ENCODE measurements at regions not wholly inside any gene's neighbourhood (a gene's known extent, or its start where the extent isn't known, plus 50 kb on each side); places are given as distances from the start of the nearest gene placed in this dataset.

GRCh38 chr4:137090951-137091350, 441.3 kb downstream of the PCDH18 start:
- Histone ChIP-seq H4K20me1 (ENCODE audit: low read length) (no peaks in the 10 kb centered on the region), H3K79me2 (ENCODE audit: low read length) (no peaks in the 10 kb centered on the region), H3K27ac (ENCODE audit: low read length) (no peak overlapping the region), H3K36me3 (ENCODE audit: low read depth, low read length) (no peaks in the 10 kb centered on the region), H3K9me3 (ENCODE audit: low read length) (no peaks in the 10 kb centered on the region), H3K4me2 (ENCODE audit: low read length) (no peak overlapping the region), H3K9ac (ENCODE audit: low read length) (no peak overlapping the region), H3K27me3 (ENCODE audit: low read length) (no peaks in the 10 kb centered on the region), H3K4me1 (ENCODE audit: insufficient read depth, low read length) (no peaks in the 10 kb centered on the region), H3F3A (ENCODE audit: low read length, unreplicated experiment) (no peaks in the 10 kb centered on the region), H3K9me2 (replicated peaks; ENCODE audit: low read length) (no peaks in the 10 kb centered on the region), H2AFZ (ENCODE audit: low read length) (no peak overlapping the region), H3K4me3 (ENCODE audit: low read length) (no peak overlapping the region)
- ChIA-PET POLR2A (ENCODE audit: unreplicated experiment) (no interaction called here), CTCF (no interaction called here)
- ATAC-seq, result no peak
- no peak for DNase-seq
- no TSS peak for BruUV-seq (replicated peaks)
- TF ChIP-seq EZH2 (IDR thresholded peaks at IDR 0.05; ENCODE audit: low read length, unreplicated experiment) (no peak), EZH2phosphoT487 (IDR thresholded peaks at IDR 0.05; ENCODE audit: borderline replicate concordance, low read length) (no peak), CTCF (conservative IDR thresholded peaks at IDR 0.05; ENCODE audit: low read depth, low read length) (no peak)
- intact Hi-C loops (cut with micrococcal nuclease), result no loop called here

- no peaks in the 10 kb centered on the region for H3K79me2 ChIP-seq (ENCODE audit: low read length)
- H2AFZ ChIP-seq (ENCODE audit: low read length), result no peak overlapping the region
- no peak overlapping the region for H3K9ac ChIP-seq (ENCODE audit: low read length)
- H3K9me3 ChIP-seq (ENCODE audit: low read length), result no peaks in the 10 kb centered on the region
- H3F3A ChIP-seq (ENCODE audit: low read length, unreplicated experiment), result no peaks in the 10 kb centered on the region
- H3K27me3 ChIP-seq (ENCODE audit: low read length), result no peaks in the 10 kb centered on the region
- intact Hi-C loops (cut with micrococcal nuclease), result no loop called here
- POLR2A ChIA-PET (ENCODE audit: unreplicated experiment), result no interaction called here
- no peaks in the 10 kb centered on the region for H3K36me3 ChIP-seq (ENCODE audit: low read depth, low read length)
- TF ChIP-seq CTCF (conservative IDR thresholded peaks at IDR 0.05; ENCODE audit: low read depth, low read length) (no peak), EZH2 (IDR thresholded peaks at IDR 0.05; ENCODE audit: low read length, unreplicated experiment) (no peak), EZH2phosphoT487 (IDR thresholded peaks at IDR 0.05; ENCODE audit: borderline replicate concordance, low read length) (no peak)
- DNase-seq, result no peak
- no peak overlapping the region for H3K4me2 ChIP-seq (ENCODE audit: low read length)
- no peak overlapping the region for H3K4me3 ChIP-seq (ENCODE audit: low read length)
- no peaks in the 10 kb centered on the region for H3K9me2 ChIP-seq (replicated peaks; ENCODE audit: low read length)
- no peak overlapping the region for H3K27ac ChIP-seq (ENCODE audit: low read length)
- ATAC-seq, result no peak
- H3K4me1 ChIP-seq (ENCODE audit: insufficient read depth, low read length), result no peaks in the 10 kb centered on the region
- BruUV-seq (replicated peaks), result no TSS peak
- CTCF ChIA-PET, result no interaction called here
- no peaks in the 10 kb centered on the region for H4K20me1 ChIP-seq (ENCODE audit: low read length)
These were observed 448.6 kb downstream of the PCDH18 start for GRCh38 chr4:137083571-137084135.

- no peaks in the 10 kb centered on the region for H3K4me1 ChIP-seq (ENCODE audit: insufficient read depth, low read length)
- no peak overlapping the region for H3K27ac ChIP-seq (ENCODE audit: low read length)
- no peaks in the 10 kb centered on the region for H4K20me1 ChIP-seq (ENCODE audit: low read length)
- no peak overlapping the region for H3K4me3 ChIP-seq (ENCODE audit: low read length)
- CTCF ChIA-PET, result no interaction called here
- no peaks in the 10 kb centered on the region for H3K9me2 ChIP-seq (replicated peaks; ENCODE audit: low read length)
- H3K4me2 ChIP-seq (ENCODE audit: low read length), result no peak overlapping the region
- no peaks in the 10 kb centered on the region for H3F3A ChIP-seq (ENCODE audit: low read length, unreplicated experiment)
- intact Hi-C loops (cut with micrococcal nuclease), result no loop called here
- TF ChIP-seq EZH2phosphoT487 (IDR thresholded peaks at IDR 0.05; ENCODE audit: borderline replicate concordance, low read length) (no peak), EZH2 (IDR thresholded peaks at IDR 0.05; ENCODE audit: low read length, unreplicated experiment) (no peak), CTCF (conservative IDR thresholded peaks at IDR 0.05; ENCODE audit: low read depth, low read length) (no peak)
- H3K9me3 ChIP-seq (ENCODE audit: low read length), result no peaks in the 10 kb centered on the region
- BruUV-seq (replicated peaks), result no TSS peak
- H2AFZ ChIP-seq (ENCODE audit: low read length), result no peak overlapping the region
- DNase-seq, result no peak
- ATAC-seq, result no peak
- no peak overlapping the region for H3K9ac ChIP-seq (ENCODE audit: low read length)
- no peaks in the 10 kb centered on the region for H3K27me3 ChIP-seq (ENCODE audit: low read length)
- POLR2A ChIA-PET (ENCODE audit: unreplicated experiment), result no interaction called here
- no peaks in the 10 kb centered on the region for H3K79me2 ChIP-seq (ENCODE audit: low read length)
- no peaks in the 10 kb centered on the region for H3K36me3 ChIP-seq (ENCODE audit: low read depth, low read length)
These were observed 450.2 kb downstream of the PCDH18 start for GRCh38 chr4:137082061-137082460.
